SK-N-SH treated with all-trans-retinoic acid at 6 μM for 48 hours (cell line): ENCODE measurements at regions not wholly inside any gene's neighbourhood (a gene's known extent, or its start where the extent isn't known, plus 50 kb on each side); places are given as distances from the start of the nearest gene placed in this dataset.

Source experiments
- CREB5 ChIP-seq: fragments of 250-450 bp; sonication (Bioruptor Pico); IDR thresholded peaks from 2 replicates; pipeline ENCODE4 v1.5.1; 2020; ENCODE audit warnings: low read depth, mild to moderate bottlenecking, moderate library complexity
- ESRRG ChIP-seq: fragments of 250-450 bp; sonication (Bioruptor Pico); IDR thresholded peaks from 2 replicates; pipeline ENCODE4 v1.6.1; 2021; ENCODE audit warnings: mild to moderate bottlenecking
- ISL1 ChIP-seq: fragments of 250-450 bp; sonication (Bioruptor Pico); IDR thresholded peaks from 2 replicates; pipeline ENCODE4 v2.1.2; 2022; ENCODE audit warnings: mild to moderate bottlenecking, moderate library complexity
- OSR1 ChIP-seq: fragments of 250-450 bp; sonication (Bioruptor Pico); IDR thresholded peaks from 2 replicates; pipeline ENCODE4 v1.8.0; 2022; ENCODE audit warnings: moderate library complexity, mild to moderate bottlenecking, inconsistent platforms
- PPARA ChIP-seq: fragments of 250-450 bp; sonication (Bioruptor Pico); IDR thresholded peaks from 2 replicates; pipeline ENCODE4 v1.5.0; 2020; ENCODE audit warnings: mild to moderate bottlenecking, borderline replicate concordance
- SNAI2 ChIP-seq: fragments of 250-450 bp; sonication (Bioruptor Pico); IDR thresholded peaks from 2 replicates; pipeline ENCODE4 v1.5.0; 2020; ENCODE audit warnings: mild to moderate bottlenecking, moderate library complexity
- TCF4 ChIP-seq: fragments of 250-450 bp; sonication (Bioruptor Pico); IDR thresholded peaks from 2 replicates; pipeline ENCODE4 v1.8.0; 2021; ENCODE audit warnings: mild to moderate bottlenecking, moderate library complexity, borderline replicate concordance
- TOX ChIP-seq: fragments of 250-450 bp; sonication (Bioruptor Pico); IDR thresholded peaks from 2 replicates; pipeline ENCODE4 v1.8.0; 2021; ENCODE audit warnings: mild to moderate bottlenecking, moderate library complexity, borderline replicate concordance
- TSHZ2 ChIP-seq: fragments of 250-450 bp; sonication (Bioruptor Pico); IDR thresholded peaks from 2 replicates; pipeline ENCODE4 v1.5.0; 2020; ENCODE audit warnings: mild to moderate bottlenecking, moderate library complexity
- ZFP3 ChIP-seq: fragments of 250-450 bp; sonication (Bioruptor Pico); IDR thresholded peaks from 2 replicates; pipeline ENCODE4 v1.5.0; 2020; ENCODE audit warnings: mild to moderate bottlenecking, moderate library complexity
- ZFP30 ChIP-seq: fragments of 450-650 bp; formaldehyde crosslinking; IDR thresholded peaks from 2 replicates; pipeline ENCODE4 v1.5.0; 2022; ENCODE audit warnings: mild to moderate bottlenecking, moderate library complexity
- ZNF70 ChIP-seq: fragments of 450-650 bp; formaldehyde crosslinking; IDR thresholded peaks from 2 replicates; pipeline ENCODE4 v1.5.0; 2020; ENCODE audit warnings: mild to moderate bottlenecking, moderate library complexity
- ZNF8 ChIP-seq: fragments of 450-650 bp; formaldehyde crosslinking; IDR thresholded peaks from 2 replicates; pipeline ENCODE4 v1.5.0; 2020; ENCODE audit warnings: mild to moderate bottlenecking, moderate library complexity

- TF ChIP-seq ZFP30 (CRISPR knock-in tag) (no peak), ISL1 (CRISPR knock-in tag) (no peak), SNAI2 (CRISPR knock-in tag) (no peak), TSHZ2 (CRISPR knock-in tag) (no peak), TOX (CRISPR knock-in tag) (no peak), PPARA (no peak), ZNF70 (CRISPR knock-in tag) (no peak), TCF4 (CRISPR knock-in tag) (no peak), ZFP3 (CRISPR knock-in tag) (no peak), ZNF8 (CRISPR knock-in tag) (no peak), ESRRG (CRISPR knock-in tag) (no peak), CREB5 (no peak), OSR1 (CRISPR knock-in tag) (no peak)
Measured at GRCh38 chr2:204486805-204487204, 58.5 kb upstream of the PARD3B start.
